HG03378 (cell line): ENCODE measurements at regions not wholly inside any gene's neighbourhood (a gene's known extent, or its start where the extent isn't known, plus 50 kb on each side); places are given as distances from the start of the nearest gene placed in this dataset.
A peak's percentile ranks its signal among the peaks of the same experiment; 100 is the strongest.

Source experiments
- ATAC-seq: cut with Tn5 transposase; IDR thresholded peaks from one replicate; pipeline ENCODE4 v1.9.1; 2021; ENCODE audit warnings: mild to moderate bottlenecking, moderate library complexity; ENCODE audit not compliant: unreplicated experiment

DNA sequence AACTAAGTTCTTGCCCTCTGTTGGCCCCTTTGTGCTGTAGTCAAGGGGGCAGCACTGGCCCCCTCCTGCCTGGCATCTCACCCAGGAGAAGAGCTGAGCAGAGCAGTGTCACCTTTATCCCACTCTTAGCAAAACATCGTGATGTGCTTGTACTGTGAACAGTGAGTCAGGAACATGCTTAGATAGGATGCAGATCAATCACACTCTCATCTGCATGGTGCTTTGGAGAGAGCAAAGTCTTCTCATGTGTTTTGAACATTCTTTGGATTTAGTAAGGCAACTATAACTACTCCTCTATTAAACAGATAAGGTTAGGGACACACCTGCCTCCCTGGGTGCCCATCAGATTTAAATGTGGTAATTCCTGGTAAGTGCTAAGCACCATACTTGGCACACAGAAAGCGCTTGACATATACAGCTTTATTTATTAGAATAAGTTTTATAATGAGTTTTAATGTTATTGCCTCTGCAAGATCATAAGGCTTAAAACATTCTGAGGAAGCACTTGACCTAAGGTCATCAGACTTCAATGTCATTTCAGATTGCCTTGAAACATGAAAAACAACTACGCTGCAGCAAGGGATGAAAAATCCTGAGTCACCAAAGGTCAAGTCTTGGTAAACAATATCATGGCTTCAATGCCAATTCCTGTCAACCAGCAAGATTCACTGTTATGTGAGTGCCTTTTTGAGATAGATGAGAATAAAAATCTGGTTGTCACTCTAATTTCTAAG lies 82.4 kb upstream of the IRS2 start:
- no peak for ATAC-seq

DNA sequence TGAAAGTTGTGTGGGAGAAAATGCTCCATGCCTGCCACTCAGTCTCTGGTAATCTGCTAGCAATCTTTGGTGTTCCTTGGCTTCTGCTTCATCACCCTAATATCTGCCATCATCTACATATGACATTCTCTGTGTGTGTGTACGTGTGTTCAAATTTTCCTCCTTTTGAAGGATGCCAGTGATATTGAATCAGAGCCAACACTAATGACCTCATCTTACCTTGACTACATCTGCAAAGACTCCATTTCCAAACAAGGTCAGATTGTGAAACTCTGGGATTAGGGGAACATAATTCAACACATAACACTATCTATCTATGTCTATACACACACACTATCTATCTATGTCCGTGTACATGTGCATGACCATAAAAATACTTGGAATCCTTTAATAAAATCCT lies 81.4 kb upstream of the IRS2 start:
- no peak for ATAC-seq

DNA sequence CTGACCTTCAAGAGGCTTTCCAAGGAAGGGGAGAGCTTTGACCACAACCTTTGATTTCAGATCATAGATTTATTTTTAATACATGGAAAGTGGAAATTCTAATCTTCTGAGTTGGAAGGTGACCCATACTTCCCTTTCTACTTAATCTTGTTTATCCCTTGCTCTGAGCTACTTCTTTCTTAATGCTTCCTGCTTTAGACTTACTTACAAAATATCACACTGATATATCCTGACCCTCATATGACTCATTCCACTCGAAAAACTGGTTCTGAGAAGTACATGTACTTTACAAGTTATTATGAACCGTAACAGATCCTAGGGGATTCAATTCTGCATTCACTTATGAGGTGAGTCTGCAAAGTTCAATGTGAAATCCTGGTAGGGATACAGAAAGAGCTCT lies 76.2 kb upstream of the IRS2 start:
- no peak for ATAC-seq

DNA sequence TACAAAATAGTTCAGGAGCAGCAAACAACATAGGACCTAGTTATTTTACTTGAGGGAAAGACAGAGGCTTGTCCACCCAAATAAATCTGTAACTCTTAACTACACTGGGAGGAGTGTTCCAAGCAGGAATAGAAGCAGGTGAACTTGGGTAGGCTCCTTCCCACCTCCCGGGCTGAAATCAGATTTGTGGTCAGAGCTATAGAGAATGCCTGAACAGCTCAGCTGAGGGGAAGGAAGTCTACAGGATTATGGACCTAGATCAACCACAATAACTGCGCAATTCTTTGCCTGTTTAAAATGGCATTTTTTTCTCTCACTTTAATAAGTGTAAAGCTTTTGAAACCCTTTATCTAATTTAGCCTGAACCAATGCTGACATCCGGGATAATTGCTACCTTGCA lies 73.5 kb upstream of the IRS2 start:
- ATAC-seq: no peak

DNA sequence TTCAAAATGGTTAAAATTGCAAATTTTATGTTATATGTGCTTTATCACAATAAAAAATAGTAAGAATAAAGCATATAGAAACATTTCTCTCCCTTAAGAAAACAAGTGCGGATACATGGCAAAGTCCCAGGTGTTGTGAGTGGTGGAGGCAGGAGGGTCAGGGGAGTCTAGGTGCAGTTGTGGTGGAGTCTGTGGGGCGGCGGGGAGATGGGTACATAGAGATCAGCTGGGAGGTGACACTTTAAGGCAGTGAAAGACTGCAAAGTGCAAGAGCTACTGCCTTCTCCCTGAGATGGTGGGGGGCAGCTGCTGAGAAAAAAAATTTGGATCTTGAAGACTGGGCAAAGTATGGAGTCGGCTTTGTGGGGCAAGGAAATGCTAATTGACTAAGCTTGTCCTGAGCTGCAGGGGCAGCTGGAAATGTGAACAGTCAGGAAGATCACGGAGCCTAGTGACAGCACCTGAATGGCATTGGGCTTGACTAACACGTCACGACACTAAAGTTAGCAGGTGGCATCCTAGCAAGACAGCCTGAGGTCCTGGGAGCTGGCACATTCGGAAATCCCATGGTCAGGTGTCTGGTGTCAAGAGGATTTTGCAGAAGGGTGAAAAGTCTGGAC lies 72.9 kb upstream of the IRS2 start:
- ATAC-seq: no peak

DNA sequence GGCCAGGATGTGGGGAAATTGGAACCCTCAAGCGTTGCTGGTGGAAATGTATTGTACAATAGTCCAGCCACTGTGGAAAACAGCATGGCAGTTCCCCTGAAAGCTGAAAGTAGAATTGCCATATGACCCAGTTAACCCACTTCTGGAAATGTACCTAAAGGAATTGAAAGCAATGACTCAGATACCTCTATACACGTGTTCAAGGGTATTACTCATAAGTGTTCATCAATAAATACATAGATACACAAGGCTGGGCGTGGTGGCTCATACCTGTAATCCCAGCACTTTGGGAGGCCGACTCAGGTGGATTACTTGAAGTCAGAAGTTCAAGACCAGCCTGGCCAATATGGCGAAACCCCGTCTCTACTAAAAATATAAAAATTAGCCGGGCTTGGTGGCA lies 71.9 kb upstream of the IRS2 start:
- ATAC-seq: no peak

DNA sequence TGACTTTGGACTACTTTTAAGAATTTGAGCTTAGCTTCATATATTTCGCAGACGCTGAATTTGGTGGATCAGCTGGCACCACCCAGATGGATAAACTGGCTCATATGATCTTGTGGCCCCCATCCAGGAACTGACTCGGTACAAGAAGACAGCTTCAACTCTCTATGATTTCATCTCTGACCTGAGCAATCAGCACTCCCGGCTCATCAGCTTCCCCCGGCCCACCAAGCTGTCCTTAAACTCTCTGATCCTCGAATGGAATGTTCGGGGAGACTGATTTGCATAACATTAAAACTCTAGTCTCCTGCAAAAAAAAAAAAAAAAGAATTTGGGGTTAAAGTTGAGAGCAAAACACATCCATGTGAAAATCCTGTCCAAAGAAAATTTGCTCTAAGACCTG lies 71.4 kb upstream of the IRS2 start:
- no peak for ATAC-seq

DNA sequence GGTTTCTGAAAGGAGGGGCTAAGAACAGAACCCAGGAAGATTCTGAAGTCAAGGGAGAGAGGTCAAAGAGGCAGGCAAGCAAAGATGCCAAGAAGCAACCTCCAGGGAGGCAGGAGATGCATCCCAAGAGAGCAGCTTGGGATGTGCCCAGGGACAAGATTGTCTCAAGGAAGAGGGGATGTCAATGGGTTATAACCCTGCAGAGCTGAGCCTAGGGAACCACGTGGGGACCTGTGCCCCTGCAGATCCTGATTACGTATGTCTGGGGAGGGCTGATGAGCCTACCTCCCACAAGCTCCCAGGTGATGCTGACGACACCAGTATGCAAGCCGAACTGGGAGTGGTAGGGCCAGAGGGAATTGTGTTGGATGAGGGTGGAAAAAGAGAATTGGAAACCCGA lies 70.9 kb upstream of the IRS2 start:
- ATAC-seq: no peak

DNA sequence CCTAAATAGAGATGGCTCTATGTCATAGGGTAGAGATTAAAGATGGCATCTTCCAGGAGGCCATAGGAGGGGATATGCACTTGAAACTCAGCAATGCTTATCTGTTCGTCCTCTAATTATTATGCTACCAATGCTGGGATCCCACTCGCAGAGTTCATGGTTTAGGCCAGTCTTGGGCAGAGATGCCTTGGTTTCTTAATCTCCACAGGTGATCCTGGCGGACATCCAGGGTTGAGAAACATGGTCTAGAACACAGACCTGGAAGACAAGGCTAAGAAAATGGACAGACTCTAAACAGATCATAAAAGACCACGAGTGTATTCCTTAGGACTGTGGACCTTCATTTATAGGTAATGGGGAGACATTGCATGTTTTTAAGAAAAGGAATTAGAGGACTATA lies 70.0 kb upstream of the IRS2 start:
- no peak for ATAC-seq

DNA sequence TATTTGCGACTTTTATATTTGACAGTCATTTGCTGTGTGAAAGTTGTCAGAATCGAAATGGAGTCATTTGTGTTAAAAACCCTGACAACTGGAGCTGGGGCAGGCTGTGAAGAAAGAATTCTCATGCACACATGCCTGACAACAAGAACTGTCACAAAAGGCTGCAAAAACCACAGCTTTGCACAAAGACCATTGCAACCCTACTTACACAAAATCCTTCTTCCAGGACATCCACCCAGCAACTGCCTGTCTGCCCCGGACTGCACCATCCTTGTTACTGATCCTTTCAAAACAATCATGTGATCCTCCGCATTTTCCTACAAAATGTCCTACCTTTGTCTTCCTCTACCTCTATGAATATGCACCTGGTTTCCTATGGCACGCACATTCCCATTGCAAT lies 66.8 kb upstream of the IRS2 start:
- no peak for ATAC-seq

DNA sequence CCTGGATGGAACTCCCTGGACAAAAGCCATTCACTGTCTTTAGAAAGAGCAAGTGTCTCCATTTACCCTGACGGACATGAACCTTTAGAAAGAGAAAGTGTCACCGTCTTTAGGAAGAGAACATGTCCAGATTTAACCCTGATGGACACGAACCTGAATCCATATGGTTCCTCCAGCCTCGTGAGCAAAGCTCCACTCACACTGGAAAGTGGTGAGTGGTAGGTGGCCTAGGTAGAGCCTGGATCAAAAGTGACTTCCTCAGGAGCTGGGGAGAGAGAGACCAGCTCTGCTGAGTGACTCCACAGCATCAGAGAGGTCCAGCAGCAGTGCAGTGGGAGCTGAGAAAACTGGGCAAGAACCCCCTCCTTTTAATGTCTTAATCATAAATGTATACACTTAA lies 59.8 kb upstream of the IRS2 start:
- no peak for ATAC-seq

DNA sequence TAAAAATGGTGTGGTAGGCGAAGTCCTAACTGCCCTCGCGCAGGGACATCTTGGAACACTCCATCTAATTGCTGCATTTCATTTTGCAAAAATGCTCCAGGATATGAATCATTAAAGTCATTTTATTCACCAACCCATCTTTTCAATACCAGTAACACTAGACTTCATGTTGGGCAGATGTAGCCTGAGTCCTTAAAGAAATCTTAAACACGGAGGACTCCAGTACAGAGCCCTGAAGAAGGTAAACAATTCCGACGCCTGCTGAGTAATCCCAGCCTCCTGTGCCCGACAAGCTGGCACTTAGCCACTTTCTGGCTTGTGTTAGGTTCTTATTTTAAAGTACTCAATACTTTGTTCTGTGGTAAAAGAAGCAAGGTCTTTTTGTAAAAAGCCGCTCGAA lies 58.0 kb upstream of the IRS2 start:
- ATAC-seq: no peak

DNA sequence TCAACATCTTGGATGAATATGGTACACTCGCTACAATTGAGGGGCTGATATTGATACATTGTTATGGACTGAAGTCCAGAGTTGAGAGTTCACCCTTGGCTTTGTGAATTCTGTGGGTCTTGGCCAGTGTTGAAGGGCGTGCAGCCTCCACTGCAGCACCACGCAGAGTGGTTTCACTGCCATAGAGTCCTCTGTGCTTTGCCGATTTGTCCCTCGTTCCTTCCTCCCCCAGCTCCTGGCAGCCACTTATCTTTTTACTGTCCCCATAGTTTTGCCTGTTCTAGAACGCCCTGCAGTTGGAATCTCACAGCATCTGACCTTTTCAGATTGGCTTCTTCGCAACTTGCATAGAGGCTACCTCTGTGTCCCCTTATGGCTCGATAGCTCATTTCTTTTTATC lies 57.3 kb upstream of the IRS2 start:
- no peak for ATAC-seq

DNA sequence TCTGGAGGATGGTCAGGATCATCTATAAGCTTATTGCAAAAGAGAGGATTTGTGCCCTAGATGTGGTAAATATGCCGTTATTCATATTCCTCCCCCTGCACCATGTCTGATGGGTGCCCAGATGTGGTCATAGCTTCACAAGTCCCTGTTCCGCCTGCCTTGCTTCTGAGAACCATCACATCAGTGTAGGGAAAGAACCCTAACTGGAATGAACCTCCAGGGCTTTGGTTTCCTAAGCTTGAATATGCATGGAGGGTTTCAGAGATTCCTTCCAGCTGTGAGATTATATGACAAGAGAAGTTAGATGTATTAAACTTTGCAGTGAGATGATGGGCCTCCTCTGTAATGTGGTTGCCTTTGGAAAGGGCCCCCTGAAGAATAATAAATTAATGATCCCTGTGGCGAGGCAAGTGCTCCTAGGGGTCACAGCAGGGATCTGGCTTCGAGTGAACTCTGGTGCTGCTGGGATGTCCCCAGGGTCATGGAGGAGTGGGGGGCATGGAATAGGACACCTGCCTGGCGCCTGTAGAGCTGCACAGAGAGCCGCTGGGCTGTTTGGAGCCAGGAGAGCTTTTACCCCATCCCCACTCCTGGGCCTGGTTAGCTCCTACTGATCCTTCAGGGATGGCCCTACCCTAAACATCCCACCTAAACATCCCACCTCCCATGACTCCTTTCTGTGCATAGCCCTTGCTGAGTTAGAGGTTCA lies 56.0 kb upstream of the IRS2 start:
- ATAC-seq: no peak

DNA sequence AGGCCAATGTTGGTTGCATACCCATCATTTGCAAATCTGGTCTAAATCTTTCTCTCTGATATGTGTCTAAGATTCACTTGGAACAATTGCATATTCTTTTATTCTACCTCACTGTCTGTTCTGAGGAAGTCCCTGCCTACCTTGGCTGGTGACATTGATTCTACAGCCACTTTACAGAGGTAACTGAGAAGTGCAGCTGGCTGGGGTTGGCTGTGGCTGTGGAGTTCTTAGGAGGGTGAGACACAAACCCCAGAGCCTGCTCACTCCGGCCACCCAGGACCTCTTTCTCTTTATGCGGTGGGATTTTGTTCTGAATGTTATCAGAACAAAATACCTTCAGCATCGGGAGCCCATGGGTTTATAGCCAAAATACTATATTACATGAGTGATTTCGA lies 54.5 kb upstream of the IRS2 start:
- no peak for ATAC-seq

DNA sequence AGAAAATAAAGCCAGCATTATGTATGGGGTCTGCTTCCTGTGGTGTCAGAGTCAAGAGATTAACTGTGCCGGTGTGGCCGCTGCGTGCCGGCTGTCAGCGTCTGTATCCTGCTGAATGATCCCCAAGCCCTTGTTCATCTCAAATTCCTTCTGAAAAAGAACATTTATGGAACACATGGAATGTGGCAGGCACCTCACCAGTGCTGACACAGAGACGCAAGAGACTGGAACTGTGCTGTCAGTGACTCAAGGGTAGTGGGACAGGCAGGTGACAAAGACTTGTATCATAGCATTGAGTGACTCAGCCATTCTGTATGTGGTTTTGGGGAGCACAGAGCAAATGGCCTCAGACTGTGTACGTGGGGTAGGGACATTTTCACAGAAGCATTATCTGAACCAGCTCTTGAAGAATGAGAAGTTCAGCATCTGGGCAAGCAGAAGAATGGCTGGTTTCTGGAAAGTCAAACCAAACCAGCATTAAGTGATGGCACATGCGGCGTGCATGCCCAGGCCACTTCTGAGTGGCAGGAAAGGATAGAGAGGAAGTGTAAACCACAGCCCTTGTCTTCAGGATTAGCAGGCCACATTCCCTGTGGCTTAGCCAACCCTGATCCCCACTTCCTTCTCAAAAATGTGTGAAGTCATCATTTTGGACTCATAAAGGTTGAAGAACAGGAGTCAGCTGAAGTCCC lies 54.0 kb upstream of the IRS2 start:
- ATAC-seq: peak; percentile 56

DNA sequence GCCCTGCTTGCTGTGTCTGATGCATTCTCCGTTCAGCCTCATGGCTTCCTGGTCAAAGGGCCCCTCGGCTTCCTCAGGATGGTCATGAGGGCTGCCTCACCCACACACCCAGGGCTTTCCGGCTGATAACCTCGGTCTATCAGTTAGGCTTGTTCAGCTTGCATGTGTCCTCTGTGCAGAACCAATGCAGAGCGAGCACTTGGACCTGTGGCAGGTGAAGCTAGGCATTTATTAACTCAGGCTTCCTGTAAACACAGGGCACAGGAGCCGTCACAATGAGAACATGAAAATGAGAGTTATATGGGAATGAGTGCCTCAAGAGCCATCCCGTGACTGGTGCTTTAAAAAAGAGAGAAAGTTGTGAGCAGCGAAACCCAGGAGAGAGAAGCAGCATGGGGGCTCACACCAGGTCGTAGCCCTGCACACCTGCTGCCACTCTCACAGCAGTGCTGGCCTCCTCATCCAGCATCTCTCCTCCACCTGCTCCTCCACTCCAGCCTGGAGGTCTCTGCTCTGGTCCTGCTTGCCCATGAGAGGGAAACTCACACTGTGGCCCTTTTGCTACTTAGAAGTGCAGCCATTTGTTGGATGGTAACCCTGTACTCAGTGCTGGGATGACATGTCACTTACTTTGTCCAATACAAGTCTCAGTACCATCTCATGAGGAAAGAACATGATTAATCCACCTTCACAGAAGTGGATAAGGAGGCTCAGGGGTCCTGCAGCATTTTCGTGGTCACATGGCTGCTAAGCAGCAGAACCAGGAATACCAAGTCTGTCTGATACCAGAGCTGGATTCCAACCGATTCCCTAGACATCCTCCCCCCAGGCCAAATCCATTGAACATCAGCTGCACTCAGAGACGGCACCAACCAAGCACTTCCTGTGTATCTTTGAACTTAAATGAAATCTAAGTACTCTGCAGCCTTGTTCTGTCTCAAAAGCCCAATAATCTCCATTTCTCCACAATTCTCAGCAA lies 50.5 kb upstream of the IRS2 start:
- no peak for ATAC-seq
